ENCODE measurements at regions not wholly inside any gene's neighbourhood (a gene's known extent, or its start where the extent isn't known, plus 50 kb on each side); places are given as distances from the start of the nearest gene placed in this dataset.

DNA sequence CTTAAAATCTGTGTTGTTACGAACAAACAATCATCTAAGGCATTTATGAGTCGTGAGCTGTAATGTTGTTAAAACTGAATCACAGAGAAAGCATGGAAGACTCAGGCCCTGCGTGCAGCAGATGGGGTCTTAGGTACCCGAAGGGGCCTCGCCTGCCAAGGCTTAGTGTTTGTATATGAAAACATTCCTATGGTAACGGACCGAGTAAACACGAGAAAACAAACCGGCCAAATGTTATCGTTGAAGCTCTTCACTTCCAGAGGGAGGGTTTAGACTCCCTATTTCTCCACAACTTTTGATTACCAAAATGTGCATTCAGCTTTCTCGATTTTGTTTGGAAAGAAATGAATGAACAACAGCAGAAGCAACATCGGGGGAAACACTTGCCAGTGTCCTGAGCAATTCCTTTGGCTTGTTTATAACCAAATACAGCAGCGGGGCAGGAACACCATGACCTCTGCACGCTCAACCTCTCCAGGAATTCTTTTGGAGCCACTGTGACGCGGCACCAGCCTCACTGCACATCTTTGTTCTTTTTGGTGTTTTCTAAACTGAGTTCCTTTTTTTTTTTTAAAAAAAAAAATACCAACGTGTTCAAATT lies 121.6 kb upstream of the KLF6 start:
- H2AFZ ChIP-seq (ENCODE audit: low read depth, low read length) = no peak overlapping the region
- H3K4me3 ChIP-seq (ENCODE audit: low read length) = no peak overlapping the region
- H3K9me3 ChIP-seq (ENCODE audit: low read length) = no peaks in the 10 kb centered on the region
- H3K36me3 ChIP-seq (ENCODE audit: insufficient read depth, low read length) = no peaks in the 10 kb centered on the region
- no peaks in the 10 kb centered on the region for H3K27me3 ChIP-seq (ENCODE audit: insufficient read depth, low read length)
- peaks cover 5% of the 10 kb centered on the region for H3K4me1 ChIP-seq (ENCODE audit: insufficient read depth, low read length)

DNA sequence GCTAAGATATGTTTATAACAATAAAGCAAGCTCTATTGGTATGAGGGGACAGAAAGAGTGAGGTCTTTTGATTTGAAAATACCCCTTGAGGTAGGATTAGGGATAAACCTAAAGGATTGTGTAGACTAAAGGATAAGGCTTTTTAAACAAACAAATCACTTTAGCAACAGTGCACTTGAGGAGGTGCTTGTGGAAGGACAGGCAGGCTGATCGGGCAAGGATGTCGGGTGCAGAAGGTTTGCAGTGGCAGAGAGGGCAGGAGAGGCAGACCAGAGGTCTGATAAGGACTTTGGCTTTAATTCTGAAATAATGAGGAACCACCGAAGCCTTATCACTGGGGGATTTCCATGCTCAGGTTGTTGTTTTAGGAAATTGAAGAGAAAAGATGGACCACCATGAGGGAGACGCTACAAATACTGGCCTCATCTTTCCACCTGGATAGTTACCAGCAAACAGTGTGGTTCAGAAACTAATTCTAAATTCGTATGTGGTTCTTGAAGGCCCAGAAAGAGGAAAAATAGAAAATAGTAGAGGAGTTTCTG lies 119.5 kb upstream of the KLF6 start:
- H3K27me3 ChIP-seq (ENCODE audit: insufficient read depth, low read length) = no peaks in the 10 kb centered on the region
- no peak overlapping the region for H3K4me3 ChIP-seq (ENCODE audit: low read length)
- no peak overlapping the region for H2AFZ ChIP-seq (ENCODE audit: low read depth, low read length)
- no peaks in the 10 kb centered on the region for H3K36me3 ChIP-seq (ENCODE audit: insufficient read depth, low read length)
- peaks cover 5% of the 10 kb centered on the region for H3K4me1 ChIP-seq (ENCODE audit: insufficient read depth, low read length)
- H3K9me3 ChIP-seq (ENCODE audit: low read length) = no peaks in the 10 kb centered on the region

DNA sequence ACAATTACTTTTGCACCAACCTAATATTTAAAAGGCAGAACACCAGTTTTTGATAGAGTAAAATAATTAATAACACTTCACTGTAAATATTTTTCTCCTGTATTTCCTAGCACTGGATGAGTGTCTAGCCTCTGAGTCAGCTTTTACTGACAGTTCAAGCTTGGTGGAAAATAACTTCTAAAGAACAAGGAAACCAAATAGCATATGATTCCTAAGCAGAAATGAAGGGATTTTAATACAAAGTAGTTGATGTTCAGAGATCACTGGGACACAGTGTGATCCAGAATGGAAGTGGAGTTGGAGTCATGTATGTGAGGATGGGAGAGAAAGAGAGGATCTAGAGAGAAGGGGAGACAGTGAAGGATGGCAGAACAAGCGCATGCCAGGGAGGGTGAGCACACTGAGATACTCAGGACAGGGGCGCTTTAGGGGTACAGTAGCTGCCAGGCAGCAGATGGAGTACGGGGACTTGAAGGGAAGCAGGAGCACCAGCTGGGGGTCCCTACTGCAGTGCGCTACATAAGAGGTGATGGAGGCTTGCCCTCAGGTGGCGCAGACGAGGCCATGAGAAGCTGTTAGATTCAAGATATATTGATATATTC lies 117.9 kb upstream of the KLF6 start:
- Histone ChIP-seq H3K4me3 (ENCODE audit: low read length) (no peak overlapping the region), H3K4me1 (ENCODE audit: insufficient read depth, low read length) (peaks cover 5% of the 10 kb centered on the region), H2AFZ (ENCODE audit: low read depth, low read length) (no peak overlapping the region), H3K27me3 (ENCODE audit: insufficient read depth, low read length) (no peaks in the 10 kb centered on the region), H3K9me3 (ENCODE audit: low read length) (no peaks in the 10 kb centered on the region), H3K36me3 (ENCODE audit: insufficient read depth, low read length) (no peaks in the 10 kb centered on the region)

DNA sequence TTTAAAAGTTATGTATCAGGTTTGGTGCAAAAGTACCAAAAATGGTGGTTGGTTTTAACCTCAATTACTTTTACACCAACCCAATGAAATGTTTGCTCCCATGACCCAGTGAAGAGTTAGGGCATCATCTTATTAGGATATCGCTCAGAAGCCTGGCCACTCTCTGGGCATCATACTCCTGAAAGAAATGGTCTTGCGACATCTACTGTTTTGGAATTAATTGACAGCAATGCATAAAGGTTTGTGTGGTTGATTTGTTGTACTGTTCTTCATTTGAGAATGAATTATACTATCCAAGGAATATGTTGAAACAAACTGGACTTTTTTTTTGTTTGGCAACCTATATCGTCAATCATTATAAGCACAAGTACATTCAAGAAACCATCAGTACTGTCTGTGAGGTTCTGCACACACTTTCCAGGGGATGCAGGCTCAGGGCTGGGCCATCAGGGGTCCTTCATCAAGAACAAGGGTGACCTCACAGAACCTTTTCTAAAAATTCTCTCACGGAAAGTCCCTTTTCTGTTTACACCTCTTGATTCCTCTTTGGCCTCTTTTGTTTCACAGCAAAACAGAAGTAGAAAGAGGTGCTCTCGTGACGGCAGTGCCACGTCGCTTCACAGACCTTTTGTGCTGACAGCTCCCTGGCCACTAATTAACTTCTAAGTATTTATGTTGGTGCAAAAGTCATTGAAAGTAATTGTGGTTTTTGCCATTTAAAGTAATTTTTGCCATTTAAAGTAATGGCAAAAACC lies 117.2 kb upstream of the KLF6 start:
- Histone ChIP-seq H3K4me3 (ENCODE audit: low read length) (no peak overlapping the region), H3K4me1 (ENCODE audit: insufficient read depth, low read length) (peaks cover 5% of the 10 kb centered on the region), H2AFZ (ENCODE audit: low read depth, low read length) (no peak overlapping the region), H3K36me3 (ENCODE audit: insufficient read depth, low read length) (no peaks in the 10 kb centered on the region), H3K27me3 (ENCODE audit: insufficient read depth, low read length) (no peaks in the 10 kb centered on the region), H3K9me3 (ENCODE audit: low read length) (no peaks in the 10 kb centered on the region)

DNA sequence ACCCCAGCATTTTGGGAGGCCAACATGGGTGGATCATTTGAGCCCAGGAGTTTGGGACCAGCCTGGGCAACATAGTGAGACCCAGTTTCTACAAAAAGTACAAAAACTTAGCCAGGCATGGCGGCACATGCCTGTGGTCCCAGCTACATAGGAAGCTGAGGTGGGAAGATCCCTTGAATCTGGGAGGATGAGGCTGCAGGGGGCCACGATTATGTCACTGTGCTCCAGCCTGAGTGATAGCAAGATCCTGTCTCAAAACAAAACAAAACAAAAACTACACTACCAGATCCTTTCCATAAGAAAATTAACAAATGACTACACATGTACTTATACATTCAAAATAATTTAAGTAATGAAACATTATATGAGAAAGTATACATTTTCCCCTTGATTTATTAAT lies 116.4 kb upstream of the KLF6 start:
- Histone ChIP-seq H3K9me3 (ENCODE audit: low read length) (no peaks in the 10 kb centered on the region), H3K4me1 (ENCODE audit: insufficient read depth, low read length) (no peaks in the 10 kb centered on the region), H3K36me3 (ENCODE audit: insufficient read depth, low read length) (no peaks in the 10 kb centered on the region), H3K27me3 (ENCODE audit: insufficient read depth, low read length) (no peaks in the 10 kb centered on the region), H2AFZ (ENCODE audit: low read depth, low read length) (no peak overlapping the region), H3K4me3 (ENCODE audit: low read length) (no peak overlapping the region)

DNA sequence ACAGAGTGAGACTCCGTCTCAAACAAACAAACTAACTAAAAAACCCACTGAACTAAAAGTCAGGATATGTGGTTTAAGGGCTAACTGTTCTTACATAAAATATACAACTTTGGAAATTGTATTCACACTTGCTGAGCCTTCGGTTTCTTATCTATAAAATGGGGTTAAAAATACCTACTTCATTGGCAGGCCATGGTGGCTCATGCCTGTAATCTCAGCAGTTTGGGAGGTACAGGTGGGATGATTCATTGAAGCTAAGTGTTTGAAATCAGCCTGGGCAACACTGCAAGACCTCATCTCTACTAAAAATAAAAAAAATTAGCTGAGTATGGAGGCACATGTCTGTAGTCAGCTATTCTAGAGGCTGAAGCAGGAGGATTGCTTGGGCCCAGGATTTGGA lies 115.4 kb upstream of the KLF6 start:
- no peak overlapping the region for H2AFZ ChIP-seq (ENCODE audit: low read depth, low read length)

DNA sequence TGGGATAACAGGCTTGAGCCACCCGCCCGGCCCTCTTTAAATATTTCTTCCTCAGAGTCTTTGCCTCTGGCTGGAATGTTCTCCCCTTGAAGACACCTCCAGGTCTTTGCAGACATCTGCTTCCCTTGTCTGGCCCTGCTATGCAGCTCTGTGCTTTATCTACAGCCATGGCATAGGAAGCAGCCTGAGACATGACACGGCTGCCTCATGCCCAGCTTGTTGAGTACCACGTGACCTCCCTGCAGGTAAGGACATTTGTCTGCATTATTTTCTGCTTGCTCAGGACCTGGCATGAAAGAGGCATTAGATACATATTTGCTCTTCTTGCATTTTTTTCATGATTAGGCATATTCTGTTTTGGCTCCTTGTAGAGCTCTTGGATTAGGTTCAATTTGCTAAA lies 113.8 kb upstream of the KLF6 start:
- no peaks in the 10 kb centered on the region for H3K4me1 ChIP-seq (ENCODE audit: insufficient read depth, low read length)
- no peaks in the 10 kb centered on the region for H3K27me3 ChIP-seq (ENCODE audit: insufficient read depth, low read length)
- no peaks in the 10 kb centered on the region for H3K36me3 ChIP-seq (ENCODE audit: insufficient read depth, low read length)
- no peak overlapping the region for H2AFZ ChIP-seq (ENCODE audit: low read depth, low read length)
- H3K4me3 ChIP-seq (ENCODE audit: low read length) = no peak overlapping the region
- H3K9me3 ChIP-seq (ENCODE audit: low read length) = no peaks in the 10 kb centered on the region

More for the DNA sequence above, 115.4 kb upstream of the KLF6 start:
- H3K9me3 ChIP-seq (ENCODE audit: low read length) = no peaks in the 10 kb centered on the region
- H3K36me3 ChIP-seq (ENCODE audit: insufficient read depth, low read length) = no peaks in the 10 kb centered on the region
- H3K27me3 ChIP-seq (ENCODE audit: insufficient read depth, low read length) = no peaks in the 10 kb centered on the region
- no peaks in the 10 kb centered on the region for H3K4me1 ChIP-seq (ENCODE audit: insufficient read depth, low read length)
- H3K4me3 ChIP-seq (ENCODE audit: low read length) = no peak overlapping the region

DNA sequence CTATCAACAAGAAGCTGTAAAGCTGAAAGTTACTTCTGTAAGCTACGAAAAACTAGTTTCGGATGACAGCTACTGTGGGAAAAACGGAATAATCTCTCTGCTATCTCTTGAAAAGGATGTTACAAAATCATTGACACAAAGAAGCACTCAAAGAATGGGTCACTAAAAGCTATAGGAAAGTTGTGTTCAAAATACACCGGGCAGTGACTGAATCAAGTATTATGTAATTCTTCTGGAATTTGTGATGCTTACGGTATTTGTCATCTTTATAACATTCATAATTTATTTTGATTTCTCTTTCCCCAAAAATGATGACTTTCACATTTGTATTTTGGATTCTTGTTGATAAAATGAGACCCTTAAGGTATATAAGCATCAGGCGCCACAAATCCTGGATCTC lies 112.1 kb upstream of the KLF6 start:
- Histone ChIP-seq H3K9me3 (ENCODE audit: low read length) (no peaks in the 10 kb centered on the region), H3K4me1 (ENCODE audit: insufficient read depth, low read length) (no peaks in the 10 kb centered on the region), H3K4me3 (ENCODE audit: low read length) (no peak overlapping the region), H2AFZ (ENCODE audit: low read depth, low read length) (no peak overlapping the region), H3K27me3 (ENCODE audit: insufficient read depth, low read length) (no peaks in the 10 kb centered on the region), H3K36me3 (ENCODE audit: insufficient read depth, low read length) (no peaks in the 10 kb centered on the region)

DNA sequence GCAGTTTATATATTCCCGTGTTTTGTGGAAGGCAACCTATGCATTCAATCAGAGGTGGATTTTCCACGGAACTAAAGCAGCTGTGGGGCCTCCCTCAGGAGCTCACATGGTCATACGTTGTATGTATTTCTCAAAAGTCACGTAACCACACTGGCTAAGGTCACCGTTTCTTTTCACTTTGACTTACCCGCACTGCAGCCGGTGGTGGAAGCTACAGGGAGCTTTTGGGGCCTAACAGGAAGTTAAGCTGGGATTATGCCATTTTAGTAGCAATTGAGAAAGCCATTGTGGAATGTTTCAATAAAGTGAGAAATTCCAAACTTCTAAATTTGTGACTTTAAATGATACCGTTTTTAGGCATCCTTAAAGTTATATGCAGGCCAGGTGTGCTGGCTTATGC lies 111.2 kb upstream of the KLF6 start:
- Histone ChIP-seq H2AFZ (ENCODE audit: low read depth, low read length) (no peak overlapping the region), H3K4me3 (ENCODE audit: low read length) (no peak overlapping the region), H3K9me3 (ENCODE audit: low read length) (no peaks in the 10 kb centered on the region), H3K27me3 (ENCODE audit: insufficient read depth, low read length) (no peaks in the 10 kb centered on the region), H3K4me1 (ENCODE audit: insufficient read depth, low read length) (no peaks in the 10 kb centered on the region), H3K36me3 (ENCODE audit: insufficient read depth, low read length) (no peaks in the 10 kb centered on the region)

DNA sequence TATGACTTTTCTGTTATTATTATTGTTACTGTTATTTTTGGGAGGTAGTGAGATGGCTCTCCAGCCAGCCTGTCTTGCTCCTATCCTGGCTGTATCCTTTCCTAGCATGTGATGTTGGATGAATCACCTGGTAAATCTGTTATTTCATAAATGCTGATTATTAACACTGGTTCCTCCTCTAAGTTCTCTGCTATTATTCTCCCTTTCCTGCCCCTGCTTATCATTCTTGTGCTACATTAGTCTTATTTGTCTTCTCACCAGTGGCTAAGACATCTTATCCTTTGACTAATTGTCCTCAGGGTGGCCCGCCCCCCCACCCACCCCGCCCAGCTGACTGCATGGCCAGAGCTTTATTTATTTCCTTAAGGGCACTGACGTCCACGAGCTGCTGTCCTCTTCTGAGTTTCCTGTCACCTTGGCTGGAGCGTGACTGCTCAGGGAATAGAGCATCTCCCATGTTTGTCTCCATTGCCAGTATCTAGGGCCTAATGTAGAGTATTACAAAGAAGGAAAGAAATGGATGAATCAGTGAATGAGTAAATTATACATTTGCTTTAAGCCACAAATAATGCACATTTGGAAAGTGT lies 110.1 kb upstream of the KLF6 start:
- no peaks in the 10 kb centered on the region for H3K27me3 ChIP-seq (ENCODE audit: insufficient read depth, low read length)
- no peaks in the 10 kb centered on the region for H3K36me3 ChIP-seq (ENCODE audit: insufficient read depth, low read length)
- no peak overlapping the region for H3K4me3 ChIP-seq (ENCODE audit: low read length)
- H2AFZ ChIP-seq (ENCODE audit: low read depth, low read length) = no peak overlapping the region
- peaks cover under 1% of the 10 kb centered on the region for H3K4me1 ChIP-seq (ENCODE audit: insufficient read depth, low read length)
- H3K9me3 ChIP-seq (ENCODE audit: low read length) = no peaks in the 10 kb centered on the region

DNA sequence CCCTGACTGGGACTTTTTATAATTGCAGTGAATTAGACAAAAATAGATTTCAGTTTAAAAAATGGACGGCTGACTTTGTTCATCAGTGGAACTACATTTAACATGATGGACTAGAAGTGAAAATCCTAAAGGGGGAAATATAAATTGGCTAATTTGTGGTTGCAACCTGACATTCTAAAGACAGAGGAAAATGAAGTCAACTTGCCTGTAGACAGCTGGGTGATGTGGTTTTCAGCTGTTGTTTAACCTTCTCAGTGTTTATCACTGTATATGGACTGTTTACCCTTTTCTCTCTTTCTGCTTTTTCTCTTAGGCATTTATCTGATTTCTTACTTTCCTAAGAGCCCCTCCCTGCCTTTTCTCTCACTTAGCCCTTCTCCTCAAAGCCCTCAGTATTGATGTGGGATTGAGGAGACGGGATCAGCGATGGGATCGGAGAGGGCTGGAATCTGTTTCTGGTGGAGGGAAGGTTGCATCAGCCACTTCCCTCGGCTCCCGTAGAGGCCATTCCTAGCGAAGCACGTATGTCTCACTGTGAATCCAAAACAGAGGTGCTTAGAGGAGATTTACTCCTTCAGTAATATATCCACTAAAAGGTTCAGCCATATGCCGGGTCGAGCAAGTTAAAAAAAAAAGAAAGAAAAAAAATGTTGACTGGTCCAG lies 109.0 kb upstream of the KLF6 start:
- Histone ChIP-seq H3K4me1 (ENCODE audit: insufficient read depth, low read length) (peaks cover 4% of the 10 kb centered on the region), H2AFZ (ENCODE audit: low read depth, low read length) (no peak overlapping the region), H3K27me3 (ENCODE audit: insufficient read depth, low read length) (no peaks in the 10 kb centered on the region), H3K36me3 (ENCODE audit: insufficient read depth, low read length) (no peaks in the 10 kb centered on the region), H3K4me3 (ENCODE audit: low read length) (no peak overlapping the region), H3K9me3 (ENCODE audit: low read length) (no peaks in the 10 kb centered on the region)

DNA sequence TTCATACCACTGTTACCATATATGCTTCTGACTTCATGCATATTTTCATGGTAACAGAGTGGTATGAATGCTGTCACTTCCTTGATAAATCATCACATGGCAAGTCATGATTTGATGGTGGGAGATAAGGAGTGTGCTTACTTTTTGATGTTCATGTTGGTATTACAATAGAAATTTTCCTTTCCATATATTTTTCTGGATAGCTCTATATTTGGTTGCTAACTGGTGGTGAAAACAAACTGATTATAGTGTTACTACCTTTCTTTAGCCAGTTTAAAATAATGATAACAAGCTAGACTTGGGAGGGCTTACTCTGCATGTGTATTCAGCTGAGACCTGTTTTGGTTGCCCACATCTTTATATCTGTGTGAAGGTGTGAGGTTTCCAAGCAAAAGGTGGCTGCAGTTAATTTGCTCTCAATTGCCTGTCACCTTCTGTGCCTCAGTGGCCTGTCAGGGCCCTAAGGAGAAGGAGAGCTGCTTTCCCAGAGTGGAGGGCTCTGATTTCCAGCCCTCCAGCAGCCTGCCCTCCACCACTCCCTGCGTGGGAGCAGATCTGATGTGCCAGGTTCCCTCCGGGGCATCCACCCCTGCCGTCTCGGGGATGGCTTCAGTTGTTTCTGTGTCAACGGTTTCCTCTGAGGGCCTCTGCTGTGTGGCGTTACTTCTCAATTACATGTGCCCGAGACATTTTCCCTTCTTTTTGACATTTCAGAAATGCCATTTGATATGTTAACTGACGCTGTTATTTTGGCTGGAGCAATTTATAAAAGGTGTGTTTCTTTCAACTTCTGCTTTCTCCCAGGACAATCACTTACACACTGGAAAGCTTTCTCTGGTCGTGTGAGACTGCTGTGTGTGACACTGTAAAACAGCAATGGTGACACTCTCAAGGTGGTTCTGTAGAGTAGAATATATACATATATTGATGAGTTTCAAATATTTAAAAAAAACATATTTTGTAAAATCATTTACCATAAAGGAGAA lies 107.7 kb upstream of the KLF6 start:
- no peaks in the 10 kb centered on the region for H3K36me3 ChIP-seq (ENCODE audit: insufficient read depth, low read length)
- no peaks in the 10 kb centered on the region for H3K27me3 ChIP-seq (ENCODE audit: insufficient read depth, low read length)
- H2AFZ ChIP-seq (ENCODE audit: low read depth, low read length) = no peak overlapping the region
- no peaks in the 10 kb centered on the region for H3K9me3 ChIP-seq (ENCODE audit: low read length)
- H3K4me1 ChIP-seq (ENCODE audit: insufficient read depth, low read length) = peaks cover 4% of the 10 kb centered on the region
- H3K4me3 ChIP-seq (ENCODE audit: low read length) = no peak overlapping the region
